Breast epithelium (tissue), 4 donors: ENCODE measurements at regions not wholly inside any gene's neighbourhood (a gene's known extent, or its start where the extent isn't known, plus 50 kb on each side); places are given as distances from the start of the nearest gene placed in this dataset.

ENCODE experiments used
- DNase-seq, 2 donors: peaks; one replicate each; pipeline ENCODE4 v3.0.0-alpha.2; 2019; ENCODE audit warnings: low spot score in 2 of 2
- H3K27ac ChIP-seq, 2 donors: fragments of 200-600 bp; sonication (generic) in 1 of 2; one replicate each; pipeline ENCODE4 v1.5.1; 2016 to 2019; ENCODE audit warnings: mild to moderate bottlenecking in 1 of 2
- H3K27me3 ChIP-seq, 2 donors: fragments of 200-600 bp; sonication (generic) in 1 of 2; one replicate each; pipeline versions ENCODE4 v1.5.1 to v1.6.0; 2017 to 2019; ENCODE audit warnings: control low read depth in 1 of 2, mild to moderate bottlenecking in 1 of 2
- H3K36me3 ChIP-seq: fragments of 200-600 bp; one replicate; pipeline ENCODE4 v1.5.1; 2019
- H3K4me1 ChIP-seq, 2 donors: fragments of 200-600 bp; sonication (generic); one replicate each; pipeline ENCODE4 v1.5.1; 2016 to 2019; ENCODE audit warnings: control low read depth in 1 of 2
- H3K4me3 ChIP-seq, 3 donors: fragments of 200-600 bp; sonication (generic); 1 replicate in 2 of 3; 2 replicates in 1 of 3; pipeline ENCODE4 v1.5.1; 2016 to 2019; ENCODE audit warnings: mild to moderate bottlenecking in 3 of 3, moderate library complexity in 2 of 3
- H3K9me3 ChIP-seq, 2 donors: fragments of 200-600 bp; sonication (generic) in 1 of 2; one replicate each; pipeline ENCODE4 v1.5.1; 2016 to 2019; ENCODE audit warnings: control low read depth in 1 of 2
- POLR2A ChIP-seq: fragments of 450-650 bp; IDR thresholded peaks from one replicate; pipeline ENCODE4 v1.6.1; 2016; ENCODE audit warnings: antibody characterized with exemption, mild to moderate bottlenecking, moderate library complexity
- POLR2AphosphoS5 ChIP-seq, 3 donors: sonication (generic); formaldehyde crosslinking; IDR thresholded peaks; one replicate each; pipeline ENCODE4 v1.6.1; 2017; ENCODE audit warnings: antibody characterized with exemption in 3 of 3
- intact Hi-C: fragments of 100-400 bp; cut with DNase I; formaldehyde crosslinking; loops from one replicate; pipeline ENCODE4 v1.15.1; 2023; ENCODE audit warnings: low total_unique reads
- TF ChIP-seq, protein P1 (sequence below), 3 donors: fragments of 450-650 bp; IDR thresholded peaks; one replicate each; pipeline ENCODE4 v1.5.1; 2016 to 2017; ENCODE audit warnings: antibody characterized with exemption in 3 of 3, mild to moderate bottlenecking in 3 of 3, moderate library complexity in 3 of 3

GRCh38 chr9:73402081-73403028 lies 250.7 kb downstream of the ANXA1 start:
- TF ChIP-seq POLR2A (no peak), POLR2AphosphoS5 (IDR thresholded peaks at IDR 0.05) (no peak)
- TF ChIP-seq, protein P1, sequence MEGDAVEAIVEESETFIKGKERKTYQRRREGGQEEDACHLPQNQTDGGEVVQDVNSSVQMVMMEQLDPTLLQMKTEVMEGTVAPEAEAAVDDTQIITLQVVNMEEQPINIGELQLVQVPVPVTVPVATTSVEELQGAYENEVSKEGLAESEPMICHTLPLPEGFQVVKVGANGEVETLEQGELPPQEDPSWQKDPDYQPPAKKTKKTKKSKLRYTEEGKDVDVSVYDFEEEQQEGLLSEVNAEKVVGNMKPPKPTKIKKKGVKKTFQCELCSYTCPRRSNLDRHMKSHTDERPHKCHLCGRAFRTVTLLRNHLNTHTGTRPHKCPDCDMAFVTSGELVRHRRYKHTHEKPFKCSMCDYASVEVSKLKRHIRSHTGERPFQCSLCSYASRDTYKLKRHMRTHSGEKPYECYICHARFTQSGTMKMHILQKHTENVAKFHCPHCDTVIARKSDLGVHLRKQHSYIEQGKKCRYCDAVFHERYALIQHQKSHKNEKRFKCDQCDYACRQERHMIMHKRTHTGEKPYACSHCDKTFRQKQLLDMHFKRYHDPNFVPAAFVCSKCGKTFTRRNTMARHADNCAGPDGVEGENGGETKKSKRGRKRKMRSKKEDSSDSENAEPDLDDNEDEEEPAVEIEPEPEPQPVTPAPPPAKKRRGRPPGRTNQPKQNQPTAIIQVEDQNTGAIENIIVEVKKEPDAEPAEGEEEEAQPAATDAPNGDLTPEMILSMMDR (IDR thresholded peaks at IDR 0.05) = no peak
- Histone ChIP-seq H3K27ac (no peak overlapping the region), H3K4me3 (no peak overlapping the region), H3K4me1 (no peaks in the 10 kb centered on the region), H3K27me3 (no peaks in the 10 kb centered on the region), H3K36me3 (no peaks in the 10 kb centered on the region), H3K9me3 (peaks cover 3 to 5% of the 10 kb centered on the region in 2 donors)
- no peak for DNase-seq
- intact Hi-C loops = no loop called here

DNA sequence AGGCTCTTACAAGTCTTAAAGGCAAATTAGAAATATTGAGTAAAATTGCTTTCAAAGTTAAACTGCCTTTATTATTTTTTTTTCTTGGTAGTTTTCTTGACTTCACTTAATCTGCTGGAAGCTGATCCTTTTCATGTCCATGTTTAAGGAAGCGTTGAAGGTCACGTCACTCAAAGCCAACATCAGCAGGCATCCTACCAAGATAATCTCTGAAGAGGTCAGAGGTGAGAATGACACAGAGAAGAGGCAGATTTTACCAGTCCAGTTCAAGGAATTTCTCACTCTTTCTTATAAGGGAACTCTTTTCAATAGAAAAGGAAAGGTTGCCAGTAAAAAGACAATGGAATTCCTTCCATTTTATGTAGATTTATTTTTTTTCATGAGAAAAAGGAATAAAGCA lies 259.8 kb downstream of the ANXA1 start:
- Histone ChIP-seq H3K4me1 (no peaks in the 10 kb centered on the region), H3K36me3 (no peaks in the 10 kb centered on the region), H3K27ac (no peak overlapping the region), H3K9me3 (no peaks in the 10 kb centered on the region), H3K4me3 (no peak overlapping the region), H3K27me3 (no peaks in the 10 kb centered on the region)
- no peak for DNase-seq
- TF ChIP-seq POLR2A (no peak), POLR2AphosphoS5 (IDR thresholded peaks at IDR 0.05) (no peak)
- TF ChIP-seq, protein P1 (IDR thresholded peaks at IDR 0.05) = no peak
- intact Hi-C loops = no loop called here

- TF ChIP-seq, protein P1 (IDR thresholded peaks at IDR 0.05) = no peak
- no peak for TF ChIP-seq POLR2A
- TF ChIP-seq POLR2AphosphoS5 (IDR thresholded peaks at IDR 0.05) = no peak
- H3K4me1 ChIP-seq = no peaks in the 10 kb centered on the region
Measured at GRCh38 chr9:73412874-73413273, 261.2 kb downstream of the ANXA1 start.

GRCh38 chr9:73423891-73424290 lies 272.2 kb downstream of the ANXA1 start:
- intact Hi-C loops = no loop called here
- no peak for DNase-seq
- Histone ChIP-seq H3K27ac (no peak overlapping the region), H3K9me3 (no peaks in the 10 kb centered on the region), H3K27me3 (no peaks in the 10 kb centered on the region), H3K4me1 (no peaks in the 10 kb centered on the region), H3K36me3 (no peaks in the 10 kb centered on the region), H3K4me3 (no peak overlapping the region)
- TF ChIP-seq POLR2A (no peak), POLR2AphosphoS5 (IDR thresholded peaks at IDR 0.05) (no peak)
- TF ChIP-seq, protein P1 (IDR thresholded peaks at IDR 0.05) = no peak

More at GRCh38 chr9:73412874-73413273, 261.2 kb downstream of the ANXA1 start:
- no peak for DNase-seq
- no peaks in the 10 kb centered on the region for H3K36me3 ChIP-seq
- H3K27me3 ChIP-seq = no peaks in the 10 kb centered on the region
- intact Hi-C loops = no loop called here
- H3K27ac ChIP-seq = no peak overlapping the region
- H3K4me3 ChIP-seq = no peak overlapping the region
- no peaks in the 10 kb centered on the region for H3K9me3 ChIP-seq

- H3K36me3 ChIP-seq = no peaks in the 10 kb centered on the region
- H3K4me3 ChIP-seq = no peak overlapping the region
- H3K27me3 ChIP-seq = no peaks in the 10 kb centered on the region
- TF ChIP-seq POLR2AphosphoS5 (IDR thresholded peaks at IDR 0.05) = no peak
- TF ChIP-seq POLR2A = no peak
- TF ChIP-seq, protein P1 (IDR thresholded peaks at IDR 0.05) = no peak
- DNase-seq = no peak
- H3K27ac ChIP-seq = no peak overlapping the region
- intact Hi-C loops = no loop called here
- H3K4me1 ChIP-seq = no peaks in the 10 kb centered on the region
- H3K9me3 ChIP-seq = no peaks in the 10 kb centered on the region
Measured at GRCh38 chr9:73426269-73426668, 274.6 kb downstream of the ANXA1 start.
